Activated CD4-positive, CD25-positive, alpha-beta regulatory T cell treated with anti-CD3 and anti-CD28 coated beads, Interleukin-2, amount 50 U/mL, for 24 hours (primary cell): ENCODE measurements at regions not wholly inside any gene's neighbourhood (a gene's known extent, or its start where the extent isn't known, plus 50 kb on each side); places are given as distances from the start of the nearest gene placed in this dataset.
"Not testable (repeated sequence)": the region's sequence is repeated elsewhere in the genome, so short reads cannot be mapped to it uniquely, and the experiment has no call there.

ENCODE experiments used
- ATAC-seq, 2 donors: fragments of 150-1000 bp; cut with Tn5 transposase; one replicate each; pipeline ENCODE4 v1.10.0; 2021; ENCODE audit warnings: mild to moderate bottlenecking in 1 of 2, moderate library complexity in 1 of 2

- ATAC-seq = no peak
These were observed 79.5 kb downstream of the FAM161A start for GRCh38 chr2:61774351-61774750.

- no peak for ATAC-seq
These were observed 81.7 kb downstream of the FAM161A start for GRCh38 chr2:61771904-61772845.

- no peak for ATAC-seq
These were observed 83.1 kb downstream of the FAM161A start for GRCh38 chr2:61770746-61771145.

GRCh38 chr2:61770298-61770697, 83.6 kb downstream of the FAM161A start:
- ATAC-seq = no peak

GRCh38 chr2:61769093-61769675, 84.7 kb downstream of the FAM161A start:
- no peak for ATAC-seq

GRCh38 chr2:61764035-61764800, 89.6 kb downstream of the FAM161A start:
- peak; percentile 96 for ATAC-seq

GRCh38 chr2:61763605-61764034, 90.2 kb downstream of the FAM161A start:
- peak in 1 of 2 donors; percentile 0 for ATAC-seq

- ATAC-seq = peak in 1 of 2 donors; percentile 9
These were observed 91.6 kb downstream of the FAM161A start for GRCh38 chr2:61762292-61762691.

- no peak for ATAC-seq
These were observed 94.1 kb downstream of the FAM161A start for GRCh38 chr2:61759718-61760117.

GRCh38 chr2:61759005-61759404, 94.9 kb downstream of the FAM161A start:
- ATAC-seq = no peak

GRCh38 chr2:61758159-61758558, 95.7 kb downstream of the FAM161A start:
- peak; percentile 51 to 52 for ATAC-seq

- ATAC-seq = no peak
These were observed 100.3 kb downstream of the FAM161A start for GRCh38 chr2:61753512-61753911.

GRCh38 chr2:61750624-61751023, 103.2 kb downstream of the FAM161A start:
- no peak for ATAC-seq

GRCh38 chr2:61742955-61743354, 110.9 kb downstream of the FAM161A start:
- no peak for ATAC-seq

GRCh38 chr2:61737841-61738240, 116.0 kb downstream of the FAM161A start:
- no peak for ATAC-seq

GRCh38 chr2:61736953-61737352, 116.9 kb downstream of the FAM161A start:
- peak in 1 of 2 donors; percentile 38 for ATAC-seq

- no peak for ATAC-seq
These were observed 120.3 kb downstream of the FAM161A start for GRCh38 chr2:61733563-61733962.

- ATAC-seq = no peak
These were observed 121.1 kb downstream of the FAM161A start for GRCh38 chr2:61732787-61733186.

GRCh38 chr2:61727746-61728145, 126.1 kb downstream of the FAM161A start:
- peak; percentile 60 to 66 for ATAC-seq

- peak; percentile 48 to 78 for ATAC-seq
These were observed 127.2 kb downstream of the FAM161A start for GRCh38 chr2:61726456-61727209.

GRCh38 chr2:61723364-61723763, 130.5 kb downstream of the FAM161A start:
- not testable (repeated sequence) for ATAC-seq

- no peak for ATAC-seq
These were observed 131.1 kb downstream of the FAM161A start for GRCh38 chr2:61722800-61723199.
